DOHH2 (cell line): ENCODE measurements at regions not wholly inside any gene's neighbourhood (a gene's known extent, or its start where the extent isn't known, plus 50 kb on each side); places are given as distances from the start of the nearest gene placed in this dataset.
"Not testable (repeated sequence)": the region's sequence is repeated elsewhere in the genome, so short reads cannot be mapped to it uniquely, and the experiment has no call there.

Source experiments
- H3F3A ChIP-seq: fragments of 200-600 bp; sonication (generic), shearing (Covaris generic); 2 replicates; pipeline ENCODE4 v1.6.0; 2016; ENCODE audit warnings: antibody characterized with exemption, mild to moderate bottlenecking; ENCODE audit not compliant: control insufficient read depth, insufficient read depth
- H3K27ac ChIP-seq: fragments of 200-600 bp; sonication (generic); 2 replicates; pipeline ENCODE4 v1.5.1; 2014; ENCODE audit warnings: low read depth, mild to moderate bottlenecking, low read length, moderate library complexity
- H3K27me3 ChIP-seq: fragments of 200-600 bp; sonication (generic); 2 replicates; pipeline ENCODE4 v1.6.1; 2014; ENCODE audit warnings: mild to moderate bottlenecking, low read length, mixed read lengths; ENCODE audit not compliant: control insufficient read depth
- H3K36me3 ChIP-seq: fragments of 200-600 bp; sonication (generic); 2 replicates; pipeline ENCODE4 v1.6.1; 2014; ENCODE audit warnings: mild to moderate bottlenecking, low read length, moderate library complexity, mixed read lengths; ENCODE audit not compliant: control insufficient read depth
- H3K4me1 ChIP-seq: fragments of 200-600 bp; sonication (generic); 2 replicates; pipeline ENCODE4 v1.6.1; 2014; ENCODE audit warnings: mild to moderate bottlenecking, low read length, mixed read lengths; ENCODE audit not compliant: control insufficient read depth
- H3K4me2 ChIP-seq: fragments of 200-600 bp; sonication (generic); 2 replicates; pipeline ENCODE4 v1.6.0; 2014; ENCODE audit warnings: mild to moderate bottlenecking, low read length, moderate library complexity
- H3K4me3 ChIP-seq: fragments of 200-600 bp; sonication (generic); 2 replicates; pipeline ENCODE4 v1.5.1; 2014; ENCODE audit warnings: mild to moderate bottlenecking, low read length, mixed read lengths
- H3K79me2 ChIP-seq: fragments of 200-600 bp; sonication (generic); 2 replicates; pipeline ENCODE4 v1.6.1; 2014; ENCODE audit warnings: mild to moderate bottlenecking, low read length, mixed read lengths; ENCODE audit not compliant: control insufficient read depth
- H3K9me2 ChIP-seq: fragments of 200-600 bp; sonication (generic); replicated peaks from 2 replicates; pipeline ENCODE4 v1.6.1; 2014; ENCODE audit warnings: mild to moderate bottlenecking, low read length, mixed read lengths; ENCODE audit not compliant: control insufficient read depth
- H3K9me3 ChIP-seq: fragments of 200-600 bp; sonication (generic); 2 replicates; pipeline ENCODE4 v1.6.1; 2014; ENCODE audit warnings: antibody characterized with exemption, low read length, mixed read lengths; ENCODE audit not compliant: control insufficient read depth, insufficient read depth
- H4K20me1 ChIP-seq: fragments of 200-600 bp; sonication (generic); 2 replicates; pipeline ENCODE4 v1.6.0; 2014; ENCODE audit warnings: low read depth, mild to moderate bottlenecking, antibody characterized with exemption, low read length, moderate library complexity; ENCODE audit not compliant: control insufficient read depth, insufficient read depth
- EZH2phosphoT487 ChIP-seq: fragments of 200-600 bp; sonication (generic); IDR thresholded peaks from 2 replicates; pipeline ENCODE4 v1.6.1; 2017; ENCODE audit warnings: borderline replicate concordance, mild to moderate bottlenecking, antibody characterized with exemption, low read length, moderate library complexity, mixed read lengths
- TF ChIP-seq, protein P1 (sequence below): fragments of 200-600 bp; sonication (generic); IDR thresholded peaks from one replicate; pipeline ENCODE4 v1.5.1; 2014; ENCODE audit warnings: antibody characterized with exemption, mild to moderate bottlenecking, low read depth, low read length; ENCODE audit not compliant: poor library complexity, severe bottlenecking

DNA sequence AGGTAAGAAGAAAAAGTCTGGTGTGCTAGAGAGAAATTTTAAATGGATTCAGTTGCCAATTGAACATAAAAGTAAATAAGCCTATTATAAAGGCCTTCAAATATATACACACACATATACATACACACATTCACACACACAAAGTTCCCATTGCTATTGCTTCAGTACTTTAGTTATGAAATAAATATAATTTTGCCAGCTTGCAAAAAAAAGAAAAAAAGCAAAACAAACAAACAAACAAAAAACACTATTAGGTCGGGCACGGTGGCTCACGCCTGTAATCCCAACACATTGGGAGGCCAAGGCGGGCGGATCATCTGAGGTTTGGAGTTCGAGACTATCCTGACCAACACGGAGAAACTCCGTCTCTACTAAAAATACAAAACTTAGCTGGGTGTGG lies 80.3 kb downstream of the SPIN4 start:
- H4K20me1 ChIP-seq, result no peaks in the 10 kb centered on the region
- TF ChIP-seq, protein P1, sequence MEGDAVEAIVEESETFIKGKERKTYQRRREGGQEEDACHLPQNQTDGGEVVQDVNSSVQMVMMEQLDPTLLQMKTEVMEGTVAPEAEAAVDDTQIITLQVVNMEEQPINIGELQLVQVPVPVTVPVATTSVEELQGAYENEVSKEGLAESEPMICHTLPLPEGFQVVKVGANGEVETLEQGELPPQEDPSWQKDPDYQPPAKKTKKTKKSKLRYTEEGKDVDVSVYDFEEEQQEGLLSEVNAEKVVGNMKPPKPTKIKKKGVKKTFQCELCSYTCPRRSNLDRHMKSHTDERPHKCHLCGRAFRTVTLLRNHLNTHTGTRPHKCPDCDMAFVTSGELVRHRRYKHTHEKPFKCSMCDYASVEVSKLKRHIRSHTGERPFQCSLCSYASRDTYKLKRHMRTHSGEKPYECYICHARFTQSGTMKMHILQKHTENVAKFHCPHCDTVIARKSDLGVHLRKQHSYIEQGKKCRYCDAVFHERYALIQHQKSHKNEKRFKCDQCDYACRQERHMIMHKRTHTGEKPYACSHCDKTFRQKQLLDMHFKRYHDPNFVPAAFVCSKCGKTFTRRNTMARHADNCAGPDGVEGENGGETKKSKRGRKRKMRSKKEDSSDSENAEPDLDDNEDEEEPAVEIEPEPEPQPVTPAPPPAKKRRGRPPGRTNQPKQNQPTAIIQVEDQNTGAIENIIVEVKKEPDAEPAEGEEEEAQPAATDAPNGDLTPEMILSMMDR, result no peak
- no peak for TF ChIP-seq EZH2phosphoT487
- H3K4me2 ChIP-seq, result no peak overlapping the region
- H3K4me3 ChIP-seq, result no peak overlapping the region
- no peaks in the 10 kb centered on the region for H3K4me1 ChIP-seq
- no peak overlapping the region for H3K27ac ChIP-seq
- H3K27me3 ChIP-seq, result no peaks in the 10 kb centered on the region
- no peaks in the 10 kb centered on the region for H3K9me2 ChIP-seq
- no peaks in the 10 kb centered on the region for H3K36me3 ChIP-seq
- no peaks in the 10 kb centered on the region for H3K79me2 ChIP-seq
- H3K9me3 ChIP-seq, result no peaks in the 10 kb centered on the region
- H3F3A ChIP-seq, result no peaks in the 10 kb centered on the region

GRCh38 chrX:63258144-63258543 lies 93.0 kb downstream of the SPIN4 start:
- no peaks in the 10 kb centered on the region for H4K20me1 ChIP-seq
- H3K9me3 ChIP-seq, result no peaks in the 10 kb centered on the region
- no peak for TF ChIP-seq EZH2phosphoT487
- TF ChIP-seq, protein P1, result no peak
- H3K27me3 ChIP-seq, result no peaks in the 10 kb centered on the region
- no peaks in the 10 kb centered on the region for H3K4me1 ChIP-seq
- no peaks in the 10 kb centered on the region for H3F3A ChIP-seq
- no peaks in the 10 kb centered on the region for H3K9me2 ChIP-seq
- H3K27ac ChIP-seq, result no peak overlapping the region
- no peak overlapping the region for H3K4me2 ChIP-seq
- H3K79me2 ChIP-seq, result no peaks in the 10 kb centered on the region
- H3K4me3 ChIP-seq, result no peak overlapping the region
- no peaks in the 10 kb centered on the region for H3K36me3 ChIP-seq

DNA sequence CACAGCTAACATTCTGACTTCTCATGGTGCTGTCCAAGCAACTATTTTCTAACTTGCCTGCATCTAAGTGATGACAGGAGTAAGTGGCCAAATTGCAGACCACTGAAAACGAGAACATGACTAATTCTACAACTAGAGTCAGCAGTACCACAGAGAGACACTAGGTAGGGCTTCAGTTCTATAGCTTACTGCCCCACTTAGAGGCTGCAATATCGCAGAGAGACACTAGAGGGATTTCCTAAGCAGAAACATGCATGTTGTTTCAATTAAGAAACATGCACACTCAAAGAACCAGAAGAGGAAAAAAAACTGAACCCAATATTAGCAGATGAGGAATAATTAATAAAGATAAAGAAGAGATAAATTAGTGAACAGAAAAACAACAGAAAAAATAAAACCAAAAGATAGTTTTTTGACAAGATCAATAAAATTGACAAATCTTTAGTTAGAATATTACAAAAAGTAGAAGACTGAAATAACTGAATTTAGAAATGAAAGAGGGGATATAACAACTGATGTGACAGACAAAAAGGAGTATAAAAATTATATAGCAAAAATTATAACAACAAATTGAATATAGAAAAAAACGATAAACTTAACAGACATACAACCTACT lies 100.8 kb downstream of the SPIN4 start:
- Histone ChIP-seq H3K9me2 (no peaks in the 10 kb centered on the region), H3K27me3 (no peaks in the 10 kb centered on the region), H3K27ac (no peak overlapping the region), H3K4me3 (no peak overlapping the region), H4K20me1 (no peaks in the 10 kb centered on the region), H3K36me3 (no peaks in the 10 kb centered on the region), H3F3A (no peaks in the 10 kb centered on the region), H3K4me1 (no peaks in the 10 kb centered on the region), H3K79me2 (no peaks in the 10 kb centered on the region), H3K9me3 (no peaks in the 10 kb centered on the region), H3K4me2 (no peak overlapping the region)
- TF ChIP-seq, protein P1, result peak; percentile 70
- no peak for TF ChIP-seq EZH2phosphoT487

DNA sequence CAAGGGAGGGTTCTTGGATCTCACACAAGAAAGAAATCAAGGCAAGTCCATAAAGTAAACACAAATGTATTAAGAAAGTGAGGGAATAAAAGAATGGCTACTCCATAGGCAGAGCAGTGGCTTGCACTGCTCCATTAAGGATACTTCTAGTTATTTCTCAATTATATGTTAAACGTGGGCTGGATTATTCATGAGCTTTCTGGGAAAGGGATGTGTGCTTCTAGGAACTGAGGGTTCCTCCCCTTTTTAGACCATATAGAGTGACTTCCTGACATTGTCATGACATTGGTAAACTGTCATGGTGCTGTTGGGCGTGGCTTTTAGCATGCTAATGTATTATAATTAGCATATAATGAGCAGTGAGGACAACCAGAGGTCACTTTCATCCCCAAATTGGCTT lies 108.4 kb downstream of the SPIN4 start:
- H3K9me3 ChIP-seq, H3F3A ChIP-seq, H3K4me2 ChIP-seq, H3K4me3 ChIP-seq, H3K9me2 ChIP-seq, H3K27ac ChIP-seq, H3K4me1 ChIP-seq, H3K27me3 ChIP-seq, H3K36me3 ChIP-seq, H4K20me1 ChIP-seq, H3K79me2 ChIP-seq: not testable (repeated sequence)

- not testable (repeated sequence) for H3K4me2 ChIP-seq, H3F3A ChIP-seq, H3K9me2 ChIP-seq, H3K79me2 ChIP-seq, H3K9me3 ChIP-seq, H3K36me3 ChIP-seq, H3K27ac ChIP-seq, H3K4me3 ChIP-seq, H4K20me1 ChIP-seq, H3K27me3 ChIP-seq, H3K4me1 ChIP-seq
Observed at GRCh38 chrX:63235963-63236362, 115.2 kb downstream of the SPIN4 start.

- H3K9me2 ChIP-seq, H3K4me2 ChIP-seq, H3K27ac ChIP-seq, H3K4me1 ChIP-seq, H3K79me2 ChIP-seq, H3F3A ChIP-seq, H4K20me1 ChIP-seq, H3K9me3 ChIP-seq, H3K4me3 ChIP-seq, H3K36me3 ChIP-seq, H3K27me3 ChIP-seq: not testable (repeated sequence)
Observed at GRCh38 chrX:63233013-63233412, 118.1 kb downstream of the SPIN4 start.
